ENCODE measurements at regions not wholly inside any gene's neighbourhood (a gene's known extent, or its start where the extent isn't known, plus 50 kb on each side); places are given as distances from the start of the nearest gene placed in this dataset.

DNA sequence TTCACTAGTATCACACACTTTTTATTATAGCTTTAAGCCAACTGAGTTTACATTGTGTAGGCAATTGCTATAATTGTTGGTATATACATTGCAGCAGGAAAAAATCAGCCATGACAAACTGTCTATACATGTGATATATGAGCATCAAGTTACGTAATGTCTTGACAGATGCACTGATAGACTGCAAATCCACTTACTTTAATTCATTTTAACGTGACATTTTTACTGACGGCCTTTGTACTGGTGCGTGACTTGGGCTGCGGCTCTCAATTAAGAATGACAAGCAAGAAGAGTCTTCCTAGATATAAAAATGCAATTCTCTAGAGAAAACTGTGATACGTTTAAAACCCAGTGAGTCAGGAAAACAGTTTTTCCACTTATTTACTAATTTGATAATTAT, 143.8 kb downstream of the ACTRT1 start:
- TF ChIP-seq CTCF (IDR thresholded peaks at IDR 0.05 in 2 of 3, conservative IDR thresholded peaks at IDR 0.05 in 1 of 3; ENCODE audit: control insufficient read depth in 2 of 3, extremely low read depth in 1 of 3, insufficient read depth in 1 of 3, low read depth in 3 of 3, low read length in 3 of 3) (no peak), POLR2AphosphoS5 (IDR thresholded peaks at IDR 0.05; ENCODE audit: low read length) (no peak), SIX5 (IDR thresholded peaks at IDR 0.05; ENCODE audit: low read depth, low read length, severe bottlenecking) (no peak), KAT2A (conservative IDR thresholded peaks at IDR 0.05; ENCODE audit: control insufficient read depth, low read depth, low read length) (no peak), RFX5 (IDR thresholded peaks at IDR 0.05; ENCODE audit: low read depth, low read length) (no peak), YY1 (IDR thresholded peaks at IDR 0.05; ENCODE audit: low read depth, low read length) (no peak), RELA (IDR thresholded peaks at IDR 0.05; ENCODE audit: borderline replicate concordance, partially characterized antibody) (no peak), EZH2 (IDR thresholded peaks at IDR 0.05; ENCODE audit: borderline replicate concordance, control insufficient read depth, low read depth, low read length) (no peak), USF1 (IDR thresholded peaks at IDR 0.05; ENCODE audit: borderline replicate concordance, extremely low read length, insufficient read depth, low read depth, low read length) (no peak), POLR2A (IDR thresholded peaks at IDR 0.05; ENCODE audit: low read depth, low read length) (no peak), TBL1XR1 (IDR thresholded peaks at IDR 0.05; ENCODE audit: low read depth, low read length) (no peak), BCL11A (IDR thresholded peaks at IDR 0.05; ENCODE audit: low read depth, low read length) (no peak)
- TF ChIP-seq, protein P1, sequence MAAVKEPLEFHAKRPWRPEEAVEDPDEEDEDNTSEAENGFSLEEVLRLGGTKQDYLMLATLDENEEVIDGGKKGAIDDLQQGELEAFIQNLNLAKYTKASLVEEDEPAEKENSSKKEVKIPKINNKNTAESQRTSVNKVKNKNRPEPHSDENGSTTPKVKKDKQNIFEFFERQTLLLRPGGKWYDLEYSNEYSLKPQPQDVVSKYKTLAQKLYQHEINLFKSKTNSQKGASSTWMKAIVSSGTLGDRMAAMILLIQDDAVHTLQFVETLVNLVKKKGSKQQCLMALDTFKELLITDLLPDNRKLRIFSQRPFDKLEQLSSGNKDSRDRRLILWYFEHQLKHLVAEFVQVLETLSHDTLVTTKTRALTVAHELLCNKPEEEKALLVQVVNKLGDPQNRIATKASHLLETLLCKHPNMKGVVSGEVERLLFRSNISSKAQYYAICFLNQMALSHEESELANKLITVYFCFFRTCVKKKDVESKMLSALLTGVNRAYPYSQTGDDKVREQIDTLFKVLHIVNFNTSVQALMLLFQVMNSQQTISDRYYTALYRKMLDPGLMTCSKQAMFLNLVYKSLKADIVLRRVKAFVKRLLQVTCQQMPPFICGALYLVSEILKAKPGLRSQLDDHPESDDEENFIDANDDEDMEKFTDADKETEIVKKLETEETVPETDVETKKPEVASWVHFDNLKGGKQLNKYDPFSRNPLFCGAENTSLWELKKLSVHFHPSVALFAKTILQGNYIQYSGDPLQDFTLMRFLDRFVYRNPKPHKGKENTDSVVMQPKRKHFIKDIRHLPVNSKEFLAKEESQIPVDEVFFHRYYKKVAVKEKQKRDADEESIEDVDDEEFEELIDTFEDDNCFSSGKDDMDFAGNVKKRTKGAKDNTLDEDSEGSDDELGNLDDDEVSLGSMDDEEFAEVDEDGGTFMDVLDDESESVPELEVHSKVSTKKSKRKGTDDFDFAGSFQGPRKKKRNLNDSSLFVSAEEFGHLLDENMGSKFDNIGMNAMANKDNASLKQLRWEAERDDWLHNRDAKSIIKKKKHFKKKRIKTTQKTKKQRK (IDR thresholded peaks at IDR 0.05; ENCODE audit: low read depth, low read length): no peak

All from GM12878 (cell line).